ENCODE measurements at regions not wholly inside any gene's neighbourhood (a gene's known extent, or its start where the extent isn't known, plus 50 kb on each side); places are given as distances from the start of the nearest gene placed in this dataset.

DNA sequence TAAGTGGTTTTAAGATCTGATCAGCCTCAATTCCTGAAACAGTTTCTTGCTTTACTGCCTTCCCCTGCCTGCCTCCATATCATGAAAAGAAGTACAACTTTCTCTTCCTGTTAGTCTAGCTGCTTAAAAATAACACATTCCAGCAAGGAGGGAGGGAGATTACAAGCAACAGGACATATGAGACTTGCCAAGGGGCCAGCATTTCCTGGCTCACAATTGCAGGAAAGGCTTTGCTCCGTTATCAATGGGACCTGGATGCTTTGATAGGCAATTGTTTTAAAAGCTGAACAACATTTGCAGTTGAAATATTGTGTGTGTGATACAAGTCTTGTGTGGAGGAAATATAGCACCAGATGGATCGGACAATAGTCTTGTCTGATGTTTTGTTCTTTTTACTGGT, 425.0 kb downstream of the FAT4 start:
- TF ChIP-seq EZH2 (IDR thresholded peaks at IDR 0.05; ENCODE audit: insufficient read depth, poor library complexity, severe bottlenecking) (no peak), EZH2phosphoT487 (IDR thresholded peaks at IDR 0.05; ENCODE audit: insufficient read depth, low read depth) (no peak)

Measured in GM23248 (cell line).